Suprapubic skin (tissue), 4 donors: ENCODE measurements at regions not wholly inside any gene's neighbourhood (a gene's known extent, or its start where the extent isn't known, plus 50 kb on each side); places are given as distances from the start of the nearest gene placed in this dataset.

ENCODE experiments used
- DNase-seq, 2 donors: peaks; one replicate each; pipeline ENCODE4 v3.0.0-alpha.2; 2019; ENCODE audit warnings: low spot score in 2 of 2
- H3K27ac ChIP-seq: fragments of 200-600 bp; sonication (generic); one replicate; pipeline ENCODE4 v1.5.1; 2019
- H3K27me3 ChIP-seq: fragments of 200-600 bp; sonication (generic); one replicate; pipeline ENCODE4 v1.5.1; 2019
- H3K36me3 ChIP-seq: fragments of 200-600 bp; sonication (generic); one replicate; pipeline ENCODE4 v1.5.1; 2019
- H3K4me1 ChIP-seq: fragments of 200-600 bp; sonication (generic); one replicate; pipeline ENCODE4 v1.5.1; 2019
- H3K4me3 ChIP-seq: fragments of 200-600 bp; sonication (generic); one replicate; pipeline ENCODE4 v1.5.1; 2019; ENCODE audit warnings: mild to moderate bottlenecking
- H3K9me3 ChIP-seq: fragments of 200-600 bp; sonication (generic); one replicate; pipeline ENCODE4 v1.5.1; 2019
- EP300 ChIP-seq: sonication (generic); formaldehyde crosslinking; IDR thresholded peaks from one replicate; pipeline ENCODE4 v1.6.1; 2017; ENCODE audit warnings: antibody characterized with exemption
- POLR2A ChIP-seq, 2 donors: fragments of 450-650 bp; IDR thresholded peaks; one replicate each; pipeline ENCODE4 v1.6.1; 2017; ENCODE audit warnings: antibody characterized with exemption in 2 of 2, mild to moderate bottlenecking in 2 of 2, moderate library complexity in 2 of 2
- POLR2AphosphoS5 ChIP-seq, 3 donors: sonication (generic); formaldehyde crosslinking; IDR thresholded peaks; one replicate each; pipeline ENCODE4 v1.6.1; 2017; ENCODE audit warnings: antibody characterized with exemption in 3 of 3
- WGBS: methylation state at CpG from one replicate; pipeline ENCODE4 v1.1.5; 2018; 5-methylcytosine and 5-hydroxymethylcytosine counted together
- TF ChIP-seq, protein P1 (sequence below), 2 donors: fragments of 200-600 bp in 1 of 2; fragments of 450-650 bp in 1 of 2; sonication (generic) in 1 of 2; IDR thresholded peaks; one replicate each; pipeline ENCODE4 v1.5.1; 2016 to 2019; ENCODE audit warnings: antibody characterized with exemption in 2 of 2, mild to moderate bottlenecking in 1 of 2, moderate library complexity in 1 of 2

DNA sequence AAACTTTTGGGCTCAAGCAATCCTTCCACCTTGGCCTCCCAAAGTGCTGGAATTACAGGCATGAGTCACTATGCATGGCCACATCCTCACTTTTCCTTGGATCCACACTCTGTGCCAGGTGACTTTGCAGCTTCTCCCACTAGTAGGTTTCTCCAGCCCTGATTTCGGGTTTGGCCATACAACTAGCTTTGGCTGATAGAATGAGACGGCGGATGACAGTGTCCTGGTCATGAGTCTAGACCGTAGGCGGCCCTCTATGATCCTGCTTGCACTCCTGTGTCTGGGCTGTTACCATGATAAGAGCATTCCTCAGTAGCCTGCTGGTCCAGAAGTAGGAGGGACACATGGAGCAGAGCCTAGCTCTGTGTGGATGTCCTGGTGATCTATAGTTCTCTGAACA lies 112.5 kb upstream of the KL start:
- H3K36me3 ChIP-seq = no peaks in the 10 kb centered on the region
- TF ChIP-seq, protein P1, sequence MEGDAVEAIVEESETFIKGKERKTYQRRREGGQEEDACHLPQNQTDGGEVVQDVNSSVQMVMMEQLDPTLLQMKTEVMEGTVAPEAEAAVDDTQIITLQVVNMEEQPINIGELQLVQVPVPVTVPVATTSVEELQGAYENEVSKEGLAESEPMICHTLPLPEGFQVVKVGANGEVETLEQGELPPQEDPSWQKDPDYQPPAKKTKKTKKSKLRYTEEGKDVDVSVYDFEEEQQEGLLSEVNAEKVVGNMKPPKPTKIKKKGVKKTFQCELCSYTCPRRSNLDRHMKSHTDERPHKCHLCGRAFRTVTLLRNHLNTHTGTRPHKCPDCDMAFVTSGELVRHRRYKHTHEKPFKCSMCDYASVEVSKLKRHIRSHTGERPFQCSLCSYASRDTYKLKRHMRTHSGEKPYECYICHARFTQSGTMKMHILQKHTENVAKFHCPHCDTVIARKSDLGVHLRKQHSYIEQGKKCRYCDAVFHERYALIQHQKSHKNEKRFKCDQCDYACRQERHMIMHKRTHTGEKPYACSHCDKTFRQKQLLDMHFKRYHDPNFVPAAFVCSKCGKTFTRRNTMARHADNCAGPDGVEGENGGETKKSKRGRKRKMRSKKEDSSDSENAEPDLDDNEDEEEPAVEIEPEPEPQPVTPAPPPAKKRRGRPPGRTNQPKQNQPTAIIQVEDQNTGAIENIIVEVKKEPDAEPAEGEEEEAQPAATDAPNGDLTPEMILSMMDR (IDR thresholded peaks at IDR 0.05) = no peak
- TF ChIP-seq POLR2A (IDR thresholded peaks at IDR 0.05) (no peak), EP300 (no peak), POLR2AphosphoS5 (IDR thresholded peaks at IDR 0.05) (no peak)
- H3K27me3 ChIP-seq = no peaks in the 10 kb centered on the region
- H3K9me3 ChIP-seq = no peaks in the 10 kb centered on the region
- WGBS = 95% methylated on average over 5 of the region's 5 CpGs
- DNase-seq = no peak
- no peak overlapping the region for H3K4me3 ChIP-seq
- peaks cover 22% of the 10 kb centered on the region for H3K4me1 ChIP-seq
- no peak overlapping the region for H3K27ac ChIP-seq

DNA sequence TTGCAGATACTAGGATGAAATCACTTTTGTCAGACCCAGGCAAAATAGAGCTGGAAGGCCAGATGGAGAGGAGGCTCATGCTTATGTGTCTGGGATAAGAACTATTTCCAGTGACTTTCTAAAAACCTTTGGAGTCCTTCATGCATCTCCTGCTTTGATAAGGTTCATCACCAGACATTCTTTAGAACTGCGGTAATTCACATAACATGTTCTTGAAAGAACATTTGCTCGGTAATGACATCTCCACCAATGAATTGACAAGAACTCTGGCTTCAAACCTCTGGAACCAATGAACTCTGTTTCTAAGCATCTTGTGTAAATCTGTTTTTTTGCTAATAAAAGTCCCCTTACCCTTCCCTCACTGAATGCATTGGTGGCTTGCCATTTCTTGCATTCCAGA lies 112.0 kb upstream of the KL start:
- 88% methylated on average over 2 of the region's 2 CpGs for WGBS
- no peak overlapping the region for H3K4me3 ChIP-seq
- no peaks in the 10 kb centered on the region for H3K27me3 ChIP-seq
- no peaks in the 10 kb centered on the region for H3K36me3 ChIP-seq
- H3K9me3 ChIP-seq = no peaks in the 10 kb centered on the region
- H3K27ac ChIP-seq = no peak overlapping the region
- TF ChIP-seq EP300 = no peak
- TF ChIP-seq POLR2A (IDR thresholded peaks at IDR 0.05) = no peak
- TF ChIP-seq, protein P1 (IDR thresholded peaks at IDR 0.05) = no peak
- no peak for TF ChIP-seq POLR2AphosphoS5 (IDR thresholded peaks at IDR 0.05)
- DNase-seq = no peak
- peaks cover 22% of the 10 kb centered on the region for H3K4me1 ChIP-seq

DNA sequence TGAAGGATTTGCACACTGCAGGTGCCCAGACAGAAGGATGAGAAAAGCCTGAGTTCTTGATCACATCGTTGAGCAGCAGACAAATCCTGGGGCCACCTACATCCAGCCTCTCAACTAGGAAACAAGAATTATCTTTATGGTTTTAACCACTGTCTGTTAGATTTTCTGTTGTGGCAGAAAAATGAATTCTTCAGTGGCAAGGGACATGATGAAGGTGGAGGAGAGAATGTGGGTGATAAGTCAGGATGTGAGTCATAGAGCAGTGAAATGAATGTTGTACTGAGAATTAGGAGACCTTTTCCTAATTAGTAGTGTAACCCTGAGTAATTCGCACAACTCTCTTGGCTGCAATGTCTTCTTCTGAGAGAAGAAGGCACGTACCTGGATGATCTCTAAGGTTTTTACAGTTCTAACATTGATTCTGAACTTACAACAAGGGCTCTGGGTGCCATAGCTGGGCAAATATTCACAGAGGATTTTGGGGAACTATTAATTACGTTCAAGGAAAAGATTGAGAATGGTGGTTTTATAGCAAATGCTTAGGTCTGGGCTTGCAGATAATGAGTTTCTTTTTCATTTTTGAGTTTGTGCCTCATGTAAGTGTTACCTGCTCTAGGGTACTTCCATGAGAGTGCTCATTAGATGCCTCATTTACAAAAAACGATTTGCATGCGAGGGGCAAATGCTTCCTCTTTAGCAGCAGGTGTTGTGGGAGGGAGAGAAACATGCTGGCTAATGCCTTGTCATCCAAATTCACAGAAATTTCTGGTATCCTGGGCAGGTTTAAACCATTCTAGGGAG lies 111.0 kb upstream of the KL start:
- no peaks in the 10 kb centered on the region for H3K27me3 ChIP-seq
- DNase-seq = no peak

DNA sequence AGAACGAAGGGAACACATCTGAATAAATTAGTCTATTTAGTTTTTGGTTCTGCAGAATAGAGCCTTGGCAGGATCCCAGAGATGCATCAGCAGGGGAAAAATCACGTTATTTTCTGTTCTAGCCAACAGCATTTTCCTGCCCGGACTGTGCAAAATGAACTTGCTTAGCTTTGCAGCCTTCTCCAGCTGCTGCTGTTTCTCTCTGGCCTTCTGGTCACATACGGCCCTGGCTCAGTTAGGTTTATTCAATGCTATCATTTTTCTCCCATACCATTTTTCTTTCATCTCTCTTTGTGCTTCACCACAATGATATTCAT lies 110.4 kb upstream of the KL start:
- H3K27ac ChIP-seq = no peak overlapping the region
- H3K4me1 ChIP-seq = peaks cover 22% of the 10 kb centered on the region
- H3K27me3 ChIP-seq = no peaks in the 10 kb centered on the region
- no peak for TF ChIP-seq POLR2AphosphoS5 (IDR thresholded peaks at IDR 0.05)
- no peak for TF ChIP-seq POLR2A (IDR thresholded peaks at IDR 0.05)
- TF ChIP-seq EP300 = no peak
- TF ChIP-seq, protein P1 (IDR thresholded peaks at IDR 0.05) = no peak
- H3K36me3 ChIP-seq = no peaks in the 10 kb centered on the region
- no peak overlapping the region for H3K4me3 ChIP-seq
- no peak for DNase-seq
- H3K9me3 ChIP-seq = no peaks in the 10 kb centered on the region
- WGBS = 9% methylated on average over 4 of the region's 4 CpGs

More for the DNA sequence above, 111.0 kb upstream of the KL start:
- Histone ChIP-seq H3K4me3 (no peak overlapping the region), H3K9me3 (no peaks in the 10 kb centered on the region), H3K27ac (no peak overlapping the region), H3K4me1 (peaks cover 22% of the 10 kb centered on the region), H3K36me3 (no peaks in the 10 kb centered on the region)
- 52% methylated on average over 6 of the region's 6 CpGs for WGBS
- TF ChIP-seq POLR2AphosphoS5 (IDR thresholded peaks at IDR 0.05) (no peak), POLR2A (IDR thresholded peaks at IDR 0.05) (no peak), EP300 (no peak)
- TF ChIP-seq, protein P1 (IDR thresholded peaks at IDR 0.05) = no peak

DNA sequence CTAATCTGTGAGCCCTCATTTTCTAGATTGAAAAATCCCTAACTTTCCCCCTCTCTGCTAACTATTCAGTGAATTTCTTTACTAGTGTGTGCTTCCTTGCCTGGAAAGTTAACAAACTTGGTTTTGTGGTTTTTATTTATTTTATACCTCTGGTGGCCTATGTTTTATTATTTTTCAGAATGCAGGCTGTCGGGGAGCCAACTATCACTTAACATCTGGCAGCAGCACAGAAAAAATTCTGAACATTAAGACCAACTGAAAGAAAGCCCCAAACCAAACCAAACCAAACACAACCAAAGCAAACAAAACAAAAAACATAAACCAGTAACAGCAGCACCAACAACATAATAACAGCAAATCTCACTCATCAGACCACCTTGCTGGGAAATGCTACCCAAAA lies 109.0 kb upstream of the KL start:
- Histone ChIP-seq H3K27me3 (no peaks in the 10 kb centered on the region), H3K36me3 (no peaks in the 10 kb centered on the region), H3K4me3 (no peak overlapping the region), H3K27ac (no peak overlapping the region), H3K9me3 (no peaks in the 10 kb centered on the region), H3K4me1 (peaks cover 22% of the 10 kb centered on the region)
- TF ChIP-seq POLR2AphosphoS5 (IDR thresholded peaks at IDR 0.05) (no peak), POLR2A (IDR thresholded peaks at IDR 0.05) (no peak), EP300 (no peak)
- TF ChIP-seq, protein P1 (IDR thresholded peaks at IDR 0.05) = no peak
- no peak for DNase-seq
- 76% methylated on average over 1 of the region's 1 CpG for WGBS
